Endodermal cell (in vitro differentiated cells): ENCODE measurements at regions not wholly inside any gene's neighbourhood (a gene's known extent, or its start where the extent isn't known, plus 50 kb on each side); places are given as distances from the start of the nearest gene placed in this dataset.

Experiments used
- DNase-seq: peaks from one replicate; pipeline ENCODE4 v3.0.0-alpha.2; 2017
- H3K27ac ChIP-seq: 2 replicates; pipeline ENCODE4 v1.5.1; 2013; ENCODE audit warnings: mild to moderate bottlenecking, low read depth, low read length, moderate library complexity
- H3K27me3 ChIP-seq: 2 replicates; pipeline ENCODE4 v1.6.1; 2013; ENCODE audit warnings: mild to moderate bottlenecking, low read length, moderate library complexity; ENCODE audit not compliant: insufficient read depth, control insufficient read depth, poor library complexity, severe bottlenecking
- H3K36me3 ChIP-seq: 2 replicates; pipeline ENCODE4 v1.7.0; 2013; ENCODE audit warnings: mild to moderate bottlenecking, low read length, moderate library complexity; ENCODE audit not compliant: control insufficient read depth, insufficient read depth
- H3K4me1 ChIP-seq: one replicate; pipeline ENCODE4 v1.7.0; 2013; ENCODE audit warnings: low read length; ENCODE audit not compliant: control insufficient read depth, insufficient read depth
- H3K4me3 ChIP-seq: 2 replicates; pipeline ENCODE4 v1.5.1; 2013; ENCODE audit warnings: mild to moderate bottlenecking, low read length, moderate library complexity
- H3K9ac ChIP-seq: 2 replicates; pipeline ENCODE4 v1.6.1; 2013; ENCODE audit warnings: mild to moderate bottlenecking, low read length, moderate library complexity; ENCODE audit not compliant: poor library complexity, severe bottlenecking; ENCODE audit errors: extremely low read depth
- H3K9me3 ChIP-seq: 2 replicates; pipeline ENCODE4 v1.6.1; 2013; ENCODE audit warnings: mild to moderate bottlenecking, low read length, moderate library complexity; ENCODE audit not compliant: control insufficient read depth
- H3K27ac Mint-ChIP-seq: 2 replicates; pipeline ENCODE4 v1.8.0; 2020; ENCODE audit warnings: mixed read lengths
- H3K27me3 Mint-ChIP-seq: 2 replicates; pipeline ENCODE4 v1.8.0; 2021; ENCODE audit warnings: mild to moderate bottlenecking, mixed read lengths; ENCODE audit not compliant: insufficient read depth
- H3K36me3 Mint-ChIP-seq: 2 replicates; pipeline ENCODE4 v1.8.0; 2020; ENCODE audit warnings: low read depth, mixed read lengths
- H3K4me1 Mint-ChIP-seq: 2 replicates; pipeline ENCODE4 v1.8.0; 2020; ENCODE audit warnings: mixed read lengths
- H3K4me3 Mint-ChIP-seq: 2 replicates; pipeline ENCODE4 v1.8.0; 2020; ENCODE audit warnings: mild to moderate bottlenecking, moderate library complexity, mixed read lengths
- H3K9me3 Mint-ChIP-seq: 2 replicates; pipeline ENCODE4 v1.8.0; 2020; ENCODE audit warnings: mild to moderate bottlenecking, mixed read lengths
- CTCF ChIP-seq: fragments of 200-600 bp; sonication (generic); conservative IDR thresholded peaks from 2 replicates; pipeline ENCODE4 v1.5.0; 2021; ENCODE audit warnings: antibody characterized with exemption, mild to moderate bottlenecking
- WGBS, 2 experiments: methylation state at CpG; one replicate each; pipeline versions ENCODE4 v1.1.5 to v1.1.7; 2013; ENCODE audit warnings: missing lambda C conversion rate in 2 of 2, mixed read lengths in 1 of 2; ENCODE audit not compliant: insufficient coverage in 1 of 2, insufficient read length in 1 of 2; 5-methylcytosine and 5-hydroxymethylcytosine counted together

GRCh38 chr13:39988351-39988750, 332.9 kb downstream of the COG6 start:
- Histone ChIP-seq H3K36me3 (no peaks in the 10 kb centered on the region), H3K27ac (no peak overlapping the region), H3K4me1 (no peaks in the 10 kb centered on the region), H3K9me3 (no peaks in the 10 kb centered on the region), H3K27me3 (no peaks in the 10 kb centered on the region), H3K4me3 (no peak overlapping the region), H3K9ac (no peak overlapping the region)
- Mint-ChIP-seq H3K27me3 (no peaks in the 10 kb centered on the region), H3K27ac (no peak overlapping the region), H3K4me3 (no peak overlapping the region), H3K36me3 (no peaks in the 10 kb centered on the region), H3K4me1 (no peaks in the 10 kb centered on the region), H3K9me3 (no peaks in the 10 kb centered on the region)
- 83 to 89% methylated on average over 4 to 6 of the region's 6 CpGs for WGBS, 2 experiments
- TF ChIP-seq CTCF, result no peak
- no peak for DNase-seq

GRCh38 chr13:39998166-39998565, 342.7 kb downstream of the COG6 start:
- Mint-ChIP-seq H3K27ac (no peak overlapping the region), H3K4me3 (no peak overlapping the region), H3K9me3 (no peaks in the 10 kb centered on the region), H3K36me3 (no peaks in the 10 kb centered on the region), H3K27me3 (no peaks in the 10 kb centered on the region), H3K4me1 (peaks cover 7% of the 10 kb centered on the region)
- H3K9ac ChIP-seq, result no peak overlapping the region
- no peak for DNase-seq
- H3K36me3 ChIP-seq, result no peaks in the 10 kb centered on the region
- H3K4me3 ChIP-seq, result no peak overlapping the region
- no peak for TF ChIP-seq CTCF
- WGBS, 2 experiments, result 92 to 97% methylated on average over 6 of the region's 6 CpGs
- H3K9me3 ChIP-seq, result no peaks in the 10 kb centered on the region
- H3K4me1 ChIP-seq, result no peaks in the 10 kb centered on the region
- no peak overlapping the region for H3K27ac ChIP-seq
- no peaks in the 10 kb centered on the region for H3K27me3 ChIP-seq

DNA sequence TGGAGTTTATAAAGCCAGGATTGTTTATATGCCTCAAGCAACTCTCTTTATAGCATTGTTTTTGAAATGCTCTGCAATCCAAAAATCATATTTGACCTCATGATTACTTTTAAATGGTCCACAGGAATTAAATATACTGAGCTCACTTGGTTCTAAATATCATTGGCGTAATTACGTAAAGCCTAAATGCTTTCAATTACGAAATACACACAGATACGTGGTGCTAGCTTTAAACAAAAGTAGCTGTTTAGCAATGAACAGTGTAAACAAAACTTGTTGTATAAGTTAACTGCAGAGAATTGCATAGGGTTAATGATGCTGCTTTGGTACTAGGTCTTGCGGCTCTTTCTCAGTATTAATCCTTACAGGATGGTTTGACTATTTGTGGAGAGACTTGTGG, 346.6 kb downstream of the COG6 start:
- no peak for TF ChIP-seq CTCF
- 91 to 100% methylated on average over 4 to 5 of the region's 5 CpGs for WGBS, 2 experiments
- Histone ChIP-seq H3K9ac (no peak overlapping the region), H3K27me3 (no peaks in the 10 kb centered on the region), H3K27ac (no peak overlapping the region), H3K9me3 (no peaks in the 10 kb centered on the region), H3K4me1 (no peaks in the 10 kb centered on the region), H3K36me3 (no peaks in the 10 kb centered on the region), H3K4me3 (no peak overlapping the region)
- no peak for DNase-seq
- H3K27me3 Mint-ChIP-seq, result no peaks in the 10 kb centered on the region
- no peak overlapping the region for H3K4me3 Mint-ChIP-seq
- H3K4me1 Mint-ChIP-seq, result no peaks in the 10 kb centered on the region
- H3K9me3 Mint-ChIP-seq, result no peaks in the 10 kb centered on the region
- no peak overlapping the region for H3K27ac Mint-ChIP-seq
- no peaks in the 10 kb centered on the region for H3K36me3 Mint-ChIP-seq
